ENCODE measurements at regions not wholly inside any gene's neighbourhood (a gene's known extent, or its start where the extent isn't known, plus 50 kb on each side); places are given as distances from the start of the nearest gene placed in this dataset.

- Histone ChIP-seq H3K4me1 (ENCODE audit: control insufficient read depth, insufficient read depth, low read length) (peaks cover 13% of the 10 kb centered on the region), H3K27me3 (ENCODE audit: control insufficient read depth, insufficient read depth, low read length) (peaks cover 4% of the 10 kb centered on the region), H3K27ac (ENCODE audit: low read depth, low read length) (no peak overlapping the region)
Measured at GRCh38 chr11:134008634-134009071, 51.9 kb upstream of the IGSF9B start.

GRCh38 chr11:134013518-134013917, 55.4 kb upstream of the JAM3 start:
- no peak overlapping the region for H3K27ac ChIP-seq (ENCODE audit: low read depth, low read length)
- H3K4me1 ChIP-seq (ENCODE audit: control insufficient read depth, insufficient read depth, low read length), result peaks cover 3% of the 10 kb centered on the region
- peaks cover 4% of the 10 kb centered on the region for H3K27me3 ChIP-seq (ENCODE audit: control insufficient read depth, insufficient read depth, low read length)
- H3K4me3 ChIP-seq (ENCODE audit: low read length), result no peak overlapping the region
- H3K9ac ChIP-seq (ENCODE audit: low read length), result no peak overlapping the region
- no peaks in the 10 kb centered on the region for H3K36me3 ChIP-seq (ENCODE audit: control insufficient read depth, insufficient read depth, low read length)

More at GRCh38 chr11:134008634-134009071, 51.9 kb upstream of the IGSF9B start:
- Histone ChIP-seq H3K36me3 (ENCODE audit: control insufficient read depth, insufficient read depth, low read length) (no peaks in the 10 kb centered on the region), H3K4me3 (ENCODE audit: low read length) (no peak overlapping the region), H3K9ac (ENCODE audit: low read length) (no peak overlapping the region)

GRCh38 chr11:134014511-134014910, 54.4 kb upstream of the JAM3 start:
- no peaks in the 10 kb centered on the region for H3K36me3 ChIP-seq (ENCODE audit: control insufficient read depth, insufficient read depth, low read length)
- peak overlapping the region; percentile 14 for H3K27ac ChIP-seq (ENCODE audit: low read depth, low read length)
- H3K4me3 ChIP-seq (ENCODE audit: low read length), result no peak overlapping the region
- no peak overlapping the region for H3K9ac ChIP-seq (ENCODE audit: low read length)
- peaks cover 3% of the 10 kb centered on the region for H3K4me1 ChIP-seq (ENCODE audit: control insufficient read depth, insufficient read depth, low read length)
- peaks cover 4% of the 10 kb centered on the region for H3K27me3 ChIP-seq (ENCODE audit: control insufficient read depth, insufficient read depth, low read length)

- peaks cover 3% of the 10 kb centered on the region for H3K4me1 ChIP-seq (ENCODE audit: control insufficient read depth, insufficient read depth, low read length)
- H3K36me3 ChIP-seq (ENCODE audit: control insufficient read depth, insufficient read depth, low read length), result no peaks in the 10 kb centered on the region
- H3K9ac ChIP-seq (ENCODE audit: low read length), result no peak overlapping the region
- peaks cover 4% of the 10 kb centered on the region for H3K27me3 ChIP-seq (ENCODE audit: control insufficient read depth, insufficient read depth, low read length)
- H3K27ac ChIP-seq (ENCODE audit: low read depth, low read length), result peak overlapping the region; percentile 29
- H3K4me3 ChIP-seq (ENCODE audit: low read length), result no peak overlapping the region
Measured at GRCh38 chr11:134015556-134015955, 53.3 kb upstream of the JAM3 start.

- Histone ChIP-seq H3K36me3 (ENCODE audit: control insufficient read depth, insufficient read depth, low read length) (no peaks in the 10 kb centered on the region), H3K4me1 (ENCODE audit: control insufficient read depth, insufficient read depth, low read length) (peaks cover 3% of the 10 kb centered on the region), H3K27me3 (ENCODE audit: control insufficient read depth, insufficient read depth, low read length) (peaks cover 2% of the 10 kb centered on the region), H3K27ac (ENCODE audit: low read depth, low read length) (no peak overlapping the region), H3K4me3 (ENCODE audit: low read length) (no peak overlapping the region), H3K9ac (ENCODE audit: low read length) (no peak overlapping the region)
Measured at GRCh38 chr11:134017511-134018430, 51.1 kb upstream of the JAM3 start.
